ENCODE measurements at regions not wholly inside any gene's neighbourhood (a gene's known extent, or its start where the extent isn't known, plus 50 kb on each side); places are given as distances from the start of the nearest gene placed in this dataset.

GRCh38 chr5:164581889-164582288 lies 1076.5 kb downstream of the MAT2B start:
- DNase-seq (ENCODE audit: low read depth) = no peak

- DNase-seq (ENCODE audit: low read depth) = no peak
Measured at GRCh38 chr5:164593982-164594381, 1088.6 kb downstream of the MAT2B start.

GRCh38 chr5:164597293-164597900 lies 1092.0 kb downstream of the MAT2B start:
- peak; percentile 9 for DNase-seq (ENCODE audit: low read depth)

GRCh38 chr5:164600274-164600673 lies 1094.9 kb downstream of the MAT2B start:
- DNase-seq (ENCODE audit: low read depth) = peak; percentile 3

- DNase-seq (ENCODE audit: low read depth) = peak; percentile 35
Measured at GRCh38 chr5:164600929-164601535, 1095.6 kb downstream of the MAT2B start.

- no peak for DNase-seq (ENCODE audit: low read depth)
Measured at GRCh38 chr5:164608507-164608906, 1103.1 kb downstream of the MAT2B start.

- DNase-seq (ENCODE audit: low read depth) = no peak
Measured at GRCh38 chr5:164610374-164610773, 1105.0 kb downstream of the MAT2B start.

- DNase-seq (ENCODE audit: low read depth) = no peak
Measured at GRCh38 chr5:164614707-164615106, 1109.3 kb downstream of the MAT2B start.

- no peak for DNase-seq (ENCODE audit: low read depth)
Measured at GRCh38 chr5:164617290-164617689, 1111.9 kb downstream of the MAT2B start.

GRCh38 chr5:164627021-164627420 lies 1121.6 kb downstream of the MAT2B start:
- no peak for DNase-seq (ENCODE audit: low read depth)

GRCh38 chr5:164636456-164636855 lies 1131.0 kb downstream of the MAT2B start:
- no peak for DNase-seq (ENCODE audit: low read depth)

GRCh38 chr5:164637931-164638521 lies 1132.6 kb downstream of the MAT2B start:
- no peak for DNase-seq (ENCODE audit: low read depth)

GRCh38 chr5:164649266-164649665 lies 1143.8 kb downstream of the MAT2B start:
- DNase-seq (ENCODE audit: low read depth) = peak; percentile 4

GRCh38 chr5:164650427-164650826 lies 1145.0 kb downstream of the MAT2B start:
- no peak for DNase-seq (ENCODE audit: low read depth)

GRCh38 chr5:164651546-164652275 lies 1146.3 kb downstream of the MAT2B start:
- DNase-seq (ENCODE audit: low read depth) = peak; percentile 3

GRCh38 chr5:164652276-164652660 lies 1146.8 kb downstream of the MAT2B start:
- DNase-seq (ENCODE audit: low read depth) = no peak

- DNase-seq (ENCODE audit: low read depth) = no peak
Measured at GRCh38 chr5:164663198-164663989, 1158.0 kb downstream of the MAT2B start.

- DNase-seq (ENCODE audit: low read depth) = no peak
Measured at GRCh38 chr5:164671640-164672039, 1166.2 kb downstream of the MAT2B start.

- no peak for DNase-seq (ENCODE audit: low read depth)
Measured at GRCh38 chr5:164672205-164672604, 1166.8 kb downstream of the MAT2B start.

GRCh38 chr5:164672931-164673694 lies 1167.7 kb downstream of the MAT2B start:
- no peak for DNase-seq (ENCODE audit: low read depth)

GRCh38 chr5:164679461-164679860 lies 1174.0 kb downstream of the MAT2B start:
- DNase-seq (ENCODE audit: low read depth) = no peak
